BJ (cell line): ENCODE measurements at regions not wholly inside any gene's neighbourhood (a gene's known extent, or its start where the extent isn't known, plus 50 kb on each side); places are given as distances from the start of the nearest gene placed in this dataset.

Experiments
- CTCF ChIA-PET: fragments of 350-600 bp; formaldehyde crosslinking; extraction: SDS; loops from one replicate; lab custom pipeline; 2021; ENCODE audit warnings: antibody characterized with exemption, inconsistent platforms; lab: Yijun Ruan, JAX
- POLR2A ChIA-PET: fragments of 300-600 bp; sonication (Branson Sonifier 250); formaldehyde crosslinking; extraction: SDS; loops from one replicate; lab custom pipeline; 2021; ENCODE audit warnings: antibody characterized with exemption; lab: Charles Lee
- DNase-seq: peaks from one replicate; pipeline ENCODE4 v3.0.0-alpha.2; 2011; ENCODE audit warnings: low read depth
- H3K27me3 ChIP-seq: 2 replicates; pipeline ENCODE4 v1.6.0; 2011; ENCODE audit warnings: low read length; ENCODE audit not compliant: control insufficient read depth, insufficient read depth
- H3K36me3 ChIP-seq: 2 replicates; pipeline ENCODE4 v1.5.1; 2011; ENCODE audit warnings: low read length; ENCODE audit not compliant: control insufficient read depth, insufficient read depth
- H3K4me3 ChIP-seq: 2 replicates; pipeline ENCODE4 v1.5.1; 2011; ENCODE audit warnings: low read depth, mild to moderate bottlenecking, control low read depth, low read length
- TF ChIP-seq, protein P1 (sequence below): IDR thresholded peaks from 2 replicates; pipeline ENCODE4 v1.5.1; 2011; ENCODE audit warnings: low read depth, mild to moderate bottlenecking, control low read depth, inconsistent platforms, low read length, moderate library complexity; ENCODE audit not compliant: insufficient read depth

DNA sequence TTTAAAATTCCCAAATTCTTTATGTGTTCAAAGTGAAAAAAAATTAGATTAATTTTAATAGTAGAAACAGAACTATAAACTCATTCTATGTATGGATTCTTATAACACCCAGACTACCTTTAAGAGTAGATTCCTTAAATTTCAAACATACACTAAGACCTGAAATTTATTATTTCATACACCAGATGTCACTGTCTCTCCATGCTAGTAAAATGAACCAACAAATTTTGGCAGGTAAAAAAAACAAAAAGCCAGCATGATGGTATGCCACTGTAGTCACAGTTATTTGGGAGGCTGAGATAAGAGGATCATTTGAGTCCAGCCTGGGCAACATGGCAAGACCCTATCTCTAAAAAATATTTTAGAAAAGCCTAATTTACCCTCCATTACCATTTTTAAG is 461.3 kb upstream of the NAALADL2 start:
- TF ChIP-seq, protein P1, sequence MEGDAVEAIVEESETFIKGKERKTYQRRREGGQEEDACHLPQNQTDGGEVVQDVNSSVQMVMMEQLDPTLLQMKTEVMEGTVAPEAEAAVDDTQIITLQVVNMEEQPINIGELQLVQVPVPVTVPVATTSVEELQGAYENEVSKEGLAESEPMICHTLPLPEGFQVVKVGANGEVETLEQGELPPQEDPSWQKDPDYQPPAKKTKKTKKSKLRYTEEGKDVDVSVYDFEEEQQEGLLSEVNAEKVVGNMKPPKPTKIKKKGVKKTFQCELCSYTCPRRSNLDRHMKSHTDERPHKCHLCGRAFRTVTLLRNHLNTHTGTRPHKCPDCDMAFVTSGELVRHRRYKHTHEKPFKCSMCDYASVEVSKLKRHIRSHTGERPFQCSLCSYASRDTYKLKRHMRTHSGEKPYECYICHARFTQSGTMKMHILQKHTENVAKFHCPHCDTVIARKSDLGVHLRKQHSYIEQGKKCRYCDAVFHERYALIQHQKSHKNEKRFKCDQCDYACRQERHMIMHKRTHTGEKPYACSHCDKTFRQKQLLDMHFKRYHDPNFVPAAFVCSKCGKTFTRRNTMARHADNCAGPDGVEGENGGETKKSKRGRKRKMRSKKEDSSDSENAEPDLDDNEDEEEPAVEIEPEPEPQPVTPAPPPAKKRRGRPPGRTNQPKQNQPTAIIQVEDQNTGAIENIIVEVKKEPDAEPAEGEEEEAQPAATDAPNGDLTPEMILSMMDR: peak; percentile 26; the same call in 1 of the 2 replicates
- no peak overlapping the region for H3K4me3 ChIP-seq
- no peaks in the 10 kb centered on the region for H3K36me3 ChIP-seq
- ChIA-PET POLR2A (no interaction called here), CTCF (interaction anchor here (0.8 to 0.9 kb wide), 2 partner anchors 9 to 877 kb away, joined by 3 read pairs; no protein-coding TSS in a partner anchor)
- no peak for DNase-seq
- H3K27me3 ChIP-seq: no peaks in the 10 kb centered on the region

DNA sequence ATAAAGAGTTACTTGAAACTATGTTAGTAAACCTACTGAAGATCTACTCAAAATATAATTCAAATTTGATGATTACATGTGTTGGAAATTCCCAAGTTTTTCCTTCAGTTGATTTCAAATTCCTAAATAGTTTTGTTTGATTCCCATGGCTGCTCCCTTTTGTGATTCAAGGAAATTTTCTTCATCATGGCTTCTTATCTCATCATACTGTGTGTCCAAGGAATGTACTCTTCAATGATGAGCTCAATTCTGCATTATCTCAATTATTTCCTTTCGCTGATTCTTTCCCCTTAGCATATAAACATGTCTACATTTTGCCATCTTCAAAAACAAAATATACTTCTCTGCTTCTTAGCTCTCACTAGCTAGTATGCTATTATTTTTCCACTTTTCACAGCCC is 460.4 kb upstream of the NAALADL2 start:
- no peak overlapping the region for H3K4me3 ChIP-seq
- ChIA-PET CTCF (interaction anchor here (0.6 to 1.4 kb wide), 6 partner anchors 11 to 876 kb away, joined by 3 to 5 read pairs (median 4); no protein-coding TSS in a partner anchor), POLR2A (no interaction called here)
- no peak for DNase-seq
- TF ChIP-seq, protein P1: no peak
- H3K27me3 ChIP-seq: no peaks in the 10 kb centered on the region
- H3K36me3 ChIP-seq: no peaks in the 10 kb centered on the region

DNA sequence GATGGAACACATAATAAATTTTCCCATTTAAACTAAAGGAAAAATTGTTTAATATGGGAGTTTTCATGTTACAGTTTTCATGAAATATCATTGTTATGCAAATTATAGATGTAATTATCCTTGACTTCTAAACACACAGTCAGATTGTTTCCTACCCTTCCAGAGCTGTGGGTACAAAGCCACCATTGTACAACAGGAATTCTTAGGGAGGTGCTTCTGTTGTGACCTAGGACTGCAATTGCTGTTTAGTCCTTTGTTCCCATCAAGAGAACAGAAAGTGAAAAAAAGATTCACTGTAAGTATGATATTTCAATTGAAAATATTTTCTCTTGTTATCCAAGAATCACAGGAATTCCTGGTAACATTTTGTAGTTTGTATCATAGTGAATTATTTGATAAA is 455.3 kb upstream of the NAALADL2 start:
- H3K36me3 ChIP-seq: no peaks in the 10 kb centered on the region
- TF ChIP-seq, protein P1: no peak
- DNase-seq: no peak
- CTCF ChIA-PET: no interaction called here
- POLR2A ChIA-PET: no interaction called here
- no peak overlapping the region for H3K4me3 ChIP-seq
- H3K27me3 ChIP-seq: no peaks in the 10 kb centered on the region

DNA sequence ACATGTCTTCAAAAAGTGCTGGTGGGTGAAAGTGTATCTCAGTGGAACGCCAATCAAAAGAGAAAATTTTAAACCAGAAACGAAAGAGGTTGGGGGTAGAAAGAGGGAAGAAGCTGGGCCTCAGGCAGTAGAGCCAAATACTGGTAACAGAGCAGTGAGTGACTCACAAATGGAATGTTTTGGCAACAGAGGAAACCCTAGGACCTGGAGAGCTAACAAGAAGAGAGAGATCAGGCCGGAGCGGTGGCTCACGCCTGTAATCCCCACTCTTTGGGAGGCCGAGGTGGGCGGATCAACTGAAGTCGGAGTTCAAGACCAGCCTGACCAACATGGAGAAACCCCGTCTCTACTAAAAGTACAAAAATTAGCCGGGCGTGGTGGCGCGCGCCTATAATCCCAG is 450.8 kb upstream of the NAALADL2 start:
- CTCF ChIA-PET: interaction anchor here (1.3 to 2.3 kb wide), 2 partner anchors 8 to 10 kb away, joined by 3 to 5 read pairs; no protein-coding TSS in a partner anchor
- Histone ChIP-seq H3K4me3 (no peak overlapping the region), H3K36me3 (no peaks in the 10 kb centered on the region), H3K27me3 (no peaks in the 10 kb centered on the region)
- DNase-seq: no peak
- TF ChIP-seq, protein P1: no peak
- POLR2A ChIA-PET: interaction anchor here (0.6 kb wide), 1 partner anchor 24 kb away, joined by 7 read pairs; no protein-coding TSS in a partner anchor

DNA sequence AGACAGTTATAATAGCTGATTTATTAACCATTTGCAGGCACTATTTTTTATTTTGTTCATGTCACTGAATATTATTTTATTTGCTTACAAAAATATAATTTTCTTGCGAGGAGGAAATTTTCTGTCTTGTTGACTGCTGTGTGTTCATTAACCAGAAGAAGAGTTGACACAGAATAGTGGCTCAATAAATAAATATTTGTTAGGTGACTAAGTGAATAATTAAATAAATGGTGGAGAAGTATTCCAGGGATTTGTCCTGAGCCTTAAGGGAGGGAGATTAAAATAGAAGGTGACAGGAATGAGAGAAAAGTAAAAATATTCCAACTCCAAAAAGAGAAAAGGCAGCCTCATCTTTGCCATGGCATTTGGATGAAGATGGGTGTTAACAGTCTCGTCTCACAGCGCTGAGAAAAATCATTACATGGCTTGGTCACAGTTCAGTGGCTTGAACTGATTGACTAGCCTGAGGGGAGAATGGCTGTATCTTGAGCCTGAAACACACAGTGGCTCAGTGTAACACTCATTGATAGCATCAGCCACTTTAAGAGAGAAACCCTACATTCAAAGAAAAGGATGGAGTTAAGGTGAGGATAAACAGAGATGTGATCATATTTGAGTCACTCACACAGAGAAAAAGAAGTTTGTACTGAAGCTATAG is 449.9 kb upstream of the NAALADL2 start:
- no peaks in the 10 kb centered on the region for H3K36me3 ChIP-seq
- DNase-seq: no peak
- no peak overlapping the region for H3K4me3 ChIP-seq
- H3K27me3 ChIP-seq: no peaks in the 10 kb centered on the region
- POLR2A ChIA-PET: no interaction called here
- TF ChIP-seq, protein P1: no peak
- CTCF ChIA-PET: interaction anchor here (1.0 to 2.3 kb wide), 3 partner anchors 7 to 10 kb away, joined by 3 to 5 read pairs (median 4); no protein-coding TSS in a partner anchor
